NCI-H2029 treated with DMSO at 0.1 percent for 48 hours (cell line): ENCODE measurements at regions not wholly inside any gene's neighbourhood (a gene's known extent, or its start where the extent isn't known, plus 50 kb on each side); places are given as distances from the start of the nearest gene placed in this dataset.
"Not testable (repeated sequence)": the region's sequence is repeated elsewhere in the genome, so short reads cannot be mapped to it uniquely, and the experiment has no call there.

Source experiments
- DNase-seq: peaks from one replicate; lab custom pipeline; 2025; lab: John Stamatoyannopoulos, UW

DNA sequence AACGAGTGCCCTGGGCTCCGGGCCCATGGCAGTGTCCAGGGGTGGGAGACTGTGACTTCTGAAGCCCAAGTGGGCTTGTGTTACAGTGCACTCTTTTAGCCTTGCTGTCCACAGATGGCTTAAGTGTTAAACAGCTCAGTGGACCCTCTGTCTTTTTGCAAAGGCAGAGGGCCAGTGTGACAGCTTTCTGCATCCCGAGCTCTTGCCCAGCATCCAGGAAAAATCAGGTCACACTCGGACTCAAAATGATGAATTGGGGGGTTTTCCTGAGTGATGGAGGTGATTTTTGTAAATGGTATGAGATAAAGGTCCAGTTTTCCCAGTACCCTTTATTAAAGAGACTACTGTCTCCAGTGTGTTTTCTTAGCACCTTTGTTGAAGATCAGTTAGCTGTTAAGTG, 321.3 kb upstream of the GRAMD2B start:
- no peak for DNase-seq

DNA sequence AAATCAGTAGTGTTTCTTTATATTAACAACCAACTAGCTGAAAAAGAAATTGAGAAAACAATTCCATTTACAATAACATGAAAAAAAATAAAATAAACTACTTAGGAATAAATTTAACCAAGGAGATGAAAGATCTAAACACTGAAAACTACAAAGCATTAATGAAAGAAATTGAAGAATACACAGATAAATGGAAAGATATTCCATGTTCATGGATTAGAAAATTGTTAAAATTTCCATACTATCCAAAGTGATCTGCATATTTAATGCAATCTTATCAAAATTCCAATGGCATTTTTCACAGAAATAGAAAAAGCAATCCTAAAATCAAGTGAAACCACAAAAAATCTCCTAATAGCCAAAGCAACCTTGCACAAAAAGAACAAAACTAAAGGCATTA, 320.2 kb upstream of the GRAMD2B start:
- DNase-seq = no peak

DNA sequence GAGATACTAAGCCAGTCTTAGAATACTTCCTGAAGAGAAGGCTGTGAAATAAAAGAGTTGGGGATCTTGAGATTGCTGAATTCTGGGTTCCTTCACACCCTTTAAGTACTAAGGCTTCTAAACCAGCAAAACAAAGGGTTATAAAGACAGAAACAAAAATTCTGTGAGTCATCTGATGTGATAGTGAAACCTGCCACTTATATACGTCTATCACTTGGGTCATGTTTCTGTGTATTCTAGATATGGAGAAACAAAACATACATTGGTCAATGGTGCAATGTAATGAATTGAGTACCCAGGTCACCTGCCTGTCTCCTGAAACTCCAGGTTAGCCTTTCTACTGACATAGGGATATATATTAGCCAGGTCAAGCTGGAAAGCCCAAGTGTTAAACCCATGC, 319.3 kb upstream of the GRAMD2B start:
- no peak for DNase-seq

DNA sequence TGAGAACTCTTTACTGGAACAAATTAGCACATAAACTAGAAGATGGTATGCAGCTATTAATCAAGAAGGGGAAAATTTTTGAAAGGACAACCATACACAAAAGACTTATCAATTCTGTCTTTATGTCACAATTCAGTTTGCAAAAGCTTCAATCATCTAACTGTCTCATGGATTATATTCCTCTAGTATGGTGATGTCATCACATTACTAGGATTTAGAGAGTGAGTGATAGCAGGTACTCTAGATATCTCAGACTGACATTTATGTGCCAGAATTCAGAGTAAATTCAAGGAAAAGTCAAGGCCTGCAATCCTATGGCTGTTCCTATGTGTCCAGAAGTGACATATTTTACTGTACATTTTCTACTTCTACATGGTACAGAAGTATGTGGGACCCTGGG, 318.9 kb upstream of the GRAMD2B start:
- DNase-seq = no peak

DNA sequence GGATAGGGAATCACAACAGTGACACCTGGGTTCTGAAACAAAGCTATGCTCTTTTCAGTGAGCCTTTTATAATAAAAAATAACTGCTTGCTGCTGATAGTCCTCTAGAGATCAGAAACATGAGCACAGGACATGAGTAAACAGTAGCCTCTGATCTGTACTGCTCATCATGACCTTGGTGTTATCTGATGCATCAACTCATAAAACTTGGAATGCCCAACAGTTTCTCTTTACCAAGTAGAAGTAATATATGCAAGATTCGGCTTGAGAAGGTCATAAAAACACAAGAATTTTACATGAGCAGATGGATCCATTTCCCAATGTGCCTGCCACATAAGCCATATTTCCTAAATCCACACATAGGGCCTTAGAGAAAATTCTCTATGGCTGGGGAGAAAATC, 318.3 kb upstream of the GRAMD2B start:
- DNase-seq = no peak

DNA sequence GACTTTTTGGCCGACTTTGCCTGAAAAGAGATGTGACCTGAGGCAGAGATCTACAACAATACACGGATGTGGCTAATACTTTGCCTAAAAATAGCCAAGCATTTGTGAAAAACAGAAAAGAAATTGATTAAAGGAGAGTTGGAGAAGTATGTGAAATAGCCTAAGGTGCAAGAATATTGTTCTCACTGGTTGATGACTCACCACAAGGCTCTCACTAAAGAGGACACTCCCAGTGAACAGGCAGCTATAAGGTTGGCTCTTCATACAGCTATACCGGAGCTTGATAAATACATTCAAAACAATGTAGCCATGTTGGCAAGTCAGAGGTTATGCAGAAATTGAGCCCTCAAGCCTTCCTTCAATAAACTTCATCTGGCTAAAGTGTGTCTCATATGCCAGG, 317.2 kb upstream of the GRAMD2B start:
- no peak for DNase-seq

DNA sequence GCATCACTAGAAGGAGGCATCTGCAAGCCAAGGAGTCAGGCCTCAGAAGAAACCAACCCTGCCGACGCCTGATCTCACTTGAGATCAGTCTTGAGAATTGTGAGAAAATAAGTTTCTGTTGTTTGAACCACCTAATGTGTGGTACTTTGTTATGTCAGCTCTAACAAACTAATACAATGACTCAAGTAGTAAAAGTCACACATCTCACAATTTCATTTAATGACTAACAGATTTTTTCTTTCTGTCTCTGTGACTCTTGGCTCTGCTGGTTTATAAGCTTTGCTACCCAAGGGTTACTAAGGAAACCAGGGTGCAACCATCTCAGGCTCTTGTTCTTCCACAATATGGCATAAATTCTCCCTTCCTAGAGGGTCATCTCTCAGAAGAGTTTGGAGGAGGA, 315.8 kb upstream of the GRAMD2B start:
- no peak for DNase-seq

DNA sequence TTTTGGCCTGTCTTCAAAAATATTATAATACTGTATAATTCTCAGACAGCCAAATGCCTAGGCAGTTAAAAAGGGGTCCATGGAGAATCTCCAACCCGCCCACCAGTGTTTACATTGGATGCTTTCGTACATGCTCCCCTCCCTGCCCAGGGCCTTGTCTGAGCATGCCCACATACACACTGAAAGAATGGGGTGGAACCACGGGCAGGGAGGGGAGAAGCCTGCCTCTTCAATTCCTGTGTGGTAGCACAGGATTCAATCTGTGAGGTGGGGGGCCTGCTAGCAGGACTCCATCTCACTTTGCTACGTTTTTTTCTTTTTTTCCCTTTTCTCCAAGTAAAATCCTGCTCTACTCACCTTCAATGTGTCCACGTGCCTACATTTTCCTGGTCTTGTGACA, 314.7 kb upstream of the GRAMD2B start:
- DNase-seq = no peak

DNA sequence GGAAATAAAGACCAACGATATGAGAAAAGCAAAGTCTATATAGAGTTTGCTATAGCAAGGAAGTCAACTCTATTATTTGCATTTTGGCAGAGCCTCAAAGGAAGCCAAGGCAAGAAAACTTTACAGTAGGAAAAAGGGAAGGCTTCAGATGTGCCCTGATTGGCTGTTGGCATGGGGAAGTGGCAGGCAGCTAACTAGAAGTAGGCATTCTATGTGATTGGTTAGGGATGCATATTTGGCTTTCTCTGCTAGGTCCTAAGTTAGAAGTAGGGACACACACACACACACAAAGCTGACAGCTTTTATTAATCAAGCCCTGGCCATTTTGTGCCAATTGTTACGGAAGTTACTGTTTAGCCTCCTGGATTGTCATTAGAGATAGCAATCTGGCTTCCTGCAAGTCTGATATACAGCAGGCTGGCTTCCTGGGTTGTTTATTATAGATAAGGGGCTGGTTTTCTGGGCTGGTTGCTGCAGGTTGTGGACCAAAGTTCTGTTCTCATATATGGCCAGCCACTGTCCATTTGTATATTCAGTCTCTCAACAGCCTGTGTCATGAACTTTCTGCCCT, 308.1 kb upstream of the GRAMD2B start:
- no peak for DNase-seq

DNA sequence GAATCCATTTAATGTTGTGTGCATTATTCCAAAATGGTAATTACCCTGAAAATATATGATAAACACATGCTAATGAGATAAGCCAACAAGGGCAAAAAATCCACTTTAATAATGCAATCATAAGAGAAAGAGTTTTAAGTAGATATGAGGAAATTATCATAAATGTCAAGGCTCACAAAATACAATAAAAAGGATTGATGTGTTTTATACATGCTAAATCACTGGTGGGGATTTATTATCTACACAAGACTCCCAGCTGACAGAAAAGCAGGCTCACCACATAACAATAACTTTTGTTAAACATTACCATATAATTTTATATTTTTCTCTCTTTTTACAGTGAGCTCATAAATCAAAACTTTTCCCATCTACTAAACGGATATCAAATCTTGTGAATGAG, 306.2 kb upstream of the GRAMD2B start:
- no peak for DNase-seq

DNA sequence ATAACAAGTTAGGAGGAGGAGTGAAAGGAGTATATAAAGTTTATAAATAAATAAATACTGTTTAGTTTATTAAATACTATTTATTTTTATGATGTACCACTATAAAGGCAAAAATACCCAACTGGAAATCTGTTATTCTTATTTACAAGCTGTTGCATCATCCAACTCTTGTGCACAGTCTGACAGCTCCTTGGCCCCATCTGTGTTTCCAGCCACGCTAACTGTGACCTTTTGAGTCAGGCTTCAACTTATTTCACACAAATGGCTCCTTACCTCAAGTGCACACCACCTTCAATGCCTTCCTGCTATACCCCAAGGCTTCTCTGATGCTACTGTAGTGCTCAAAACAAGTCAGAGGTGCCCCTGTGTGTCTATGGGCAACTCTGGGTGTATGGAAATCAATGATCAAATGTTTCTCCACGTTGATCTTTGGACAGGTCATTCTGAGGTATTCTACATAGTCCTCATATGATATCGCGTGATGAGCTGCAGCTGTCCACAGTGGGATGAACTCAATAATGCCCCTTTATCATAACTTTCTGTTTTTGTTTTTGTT, 303.2 kb upstream of the GRAMD2B start:
- DNase-seq = no peak

DNA sequence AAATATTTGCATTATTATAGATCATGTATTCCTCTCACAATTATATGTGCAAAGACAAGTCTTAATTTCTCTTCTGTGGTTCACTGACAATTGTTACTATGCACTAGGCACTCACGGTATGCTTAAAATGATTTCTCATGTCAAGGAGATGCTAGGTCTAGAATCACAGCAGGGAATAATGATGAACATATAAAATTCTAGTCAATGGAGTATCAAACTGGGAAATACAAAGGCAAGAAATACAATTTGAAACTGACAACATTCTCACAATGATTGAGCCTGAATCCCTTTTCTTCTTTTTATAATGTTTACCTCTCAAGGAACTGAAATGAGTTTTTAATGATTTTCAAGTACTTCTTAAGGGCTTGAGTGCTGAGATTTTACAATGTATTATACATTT, 302.3 kb upstream of the GRAMD2B start:
- DNase-seq = no peak

DNA sequence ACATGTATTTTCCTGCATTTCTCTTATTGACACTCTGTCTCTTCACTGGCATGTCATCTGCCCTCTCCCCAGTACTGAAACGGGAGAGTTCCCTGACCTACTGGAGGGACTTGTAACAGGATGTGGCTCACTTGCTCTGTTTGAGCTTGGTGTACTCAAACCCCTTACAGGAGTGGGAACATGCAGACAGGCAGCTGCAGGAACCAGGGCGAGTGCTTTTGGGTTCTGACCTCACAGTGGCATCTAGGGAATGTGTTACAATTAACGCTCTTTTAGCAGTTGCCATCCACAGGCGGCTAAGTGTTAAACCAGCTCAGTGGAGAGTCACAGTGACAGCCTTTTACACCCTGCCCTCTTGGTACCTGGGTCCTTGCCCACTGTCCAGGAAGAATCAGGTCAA, 300.3 kb upstream of the GRAMD2B start:
- DNase-seq = peak; percentile 10

DNA sequence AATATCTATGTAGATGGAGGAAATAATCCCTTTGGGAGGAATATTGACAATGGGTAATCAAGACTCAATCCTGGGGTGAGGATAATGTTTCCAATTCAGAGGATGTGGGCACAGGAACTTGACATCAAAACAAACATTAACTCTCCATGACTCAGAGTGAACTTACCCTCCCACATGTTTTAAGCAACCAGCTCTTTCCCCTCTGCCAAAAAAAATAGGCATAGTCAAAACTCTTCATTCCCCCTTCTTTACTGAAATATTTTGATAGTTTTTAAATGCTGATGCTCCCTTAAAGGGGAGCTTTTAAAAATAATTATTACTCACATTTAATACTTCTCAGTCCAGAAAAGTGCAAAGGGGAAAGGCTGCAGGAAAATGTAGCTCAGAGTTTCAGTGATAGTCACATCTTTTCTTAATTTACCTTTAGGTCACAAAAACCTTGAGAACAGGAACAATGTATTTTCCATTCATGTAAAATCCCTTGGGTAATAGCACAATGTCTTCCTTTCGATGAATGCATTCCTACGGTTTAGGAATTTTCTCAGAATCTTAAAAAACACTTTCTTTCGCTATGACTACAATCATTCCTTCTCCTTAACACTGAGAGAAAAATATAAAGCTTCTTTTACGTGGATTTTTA, 298.4 kb upstream of the GRAMD2B start:
- no peak for DNase-seq

DNA sequence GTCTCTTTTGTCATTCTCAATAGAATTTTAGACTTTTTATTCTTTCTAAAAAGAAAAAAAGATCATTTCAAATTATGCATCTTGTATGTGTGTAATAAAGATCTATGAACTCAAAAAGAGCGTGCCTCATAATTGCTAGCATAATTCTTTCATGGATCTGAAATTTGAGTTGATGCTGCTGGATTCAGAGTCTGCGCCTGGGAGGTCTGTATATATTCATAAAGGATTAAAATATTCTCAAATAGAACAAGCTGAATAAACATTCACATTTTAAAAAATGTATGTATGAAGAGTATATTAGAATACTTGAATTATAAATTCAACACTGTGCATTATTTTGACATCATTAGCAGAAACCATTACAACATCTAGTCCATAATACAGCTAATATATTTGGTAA, 297.8 kb upstream of the GRAMD2B start:
- no peak for DNase-seq

DNA sequence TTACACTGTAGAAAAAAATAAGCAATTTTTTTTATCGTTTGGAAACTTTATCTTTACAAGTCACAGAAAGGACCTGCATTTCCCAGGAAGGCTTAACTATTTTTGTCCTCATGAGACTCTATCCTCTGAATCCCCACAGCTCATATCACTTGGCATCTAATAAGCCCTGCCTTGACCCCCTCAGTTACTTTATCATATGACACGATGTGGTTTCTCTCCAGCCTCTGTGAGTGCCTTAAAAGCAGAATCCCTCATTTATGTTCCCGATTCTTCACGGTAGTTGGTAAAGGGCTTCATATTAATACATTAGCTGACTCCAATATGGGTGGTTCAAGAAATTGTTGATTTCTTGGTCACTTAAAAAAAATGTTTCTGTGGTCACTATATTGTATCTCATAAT, 296.6 kb upstream of the GRAMD2B start:
- DNase-seq = no peak

DNA sequence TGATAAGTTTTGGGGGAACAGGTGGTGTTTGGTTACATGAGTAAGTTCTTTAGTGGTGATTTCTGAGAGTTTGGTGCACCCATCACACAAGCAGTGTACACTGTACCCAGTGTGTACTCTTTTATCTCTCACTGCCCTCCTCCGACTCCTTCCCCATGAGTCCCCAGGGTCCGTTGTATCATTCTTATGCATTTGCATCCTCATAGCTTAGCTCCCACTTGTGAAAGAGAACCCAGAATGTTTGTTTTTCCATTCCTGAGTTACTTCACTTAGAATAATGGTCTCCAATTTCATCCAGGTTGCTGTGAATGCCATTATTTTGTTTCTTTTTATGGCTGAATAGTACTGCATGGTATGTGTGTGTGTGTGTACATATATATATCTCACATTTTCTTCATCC, 295.8 kb upstream of the GRAMD2B start:
- not testable (repeated sequence) for DNase-seq

DNA sequence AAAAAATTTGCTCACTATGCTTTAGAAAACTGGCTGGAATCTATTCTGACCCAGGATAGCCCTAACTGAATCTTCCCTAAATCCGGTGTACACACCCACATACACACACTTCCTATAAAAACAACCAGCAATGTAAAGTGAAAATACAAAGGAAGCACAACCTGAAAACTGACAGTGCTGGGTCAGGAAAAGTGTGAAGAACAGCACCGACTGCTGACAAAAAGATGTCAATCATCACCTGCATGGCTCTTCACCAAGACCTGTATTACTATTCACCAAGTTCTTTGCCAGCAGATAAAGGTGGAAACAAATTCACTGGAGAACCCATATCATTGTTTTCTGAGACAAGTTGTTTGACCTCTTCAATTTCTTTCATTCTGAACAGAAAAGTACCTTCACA, 293.8 kb upstream of the GRAMD2B start:
- no peak for DNase-seq

DNA sequence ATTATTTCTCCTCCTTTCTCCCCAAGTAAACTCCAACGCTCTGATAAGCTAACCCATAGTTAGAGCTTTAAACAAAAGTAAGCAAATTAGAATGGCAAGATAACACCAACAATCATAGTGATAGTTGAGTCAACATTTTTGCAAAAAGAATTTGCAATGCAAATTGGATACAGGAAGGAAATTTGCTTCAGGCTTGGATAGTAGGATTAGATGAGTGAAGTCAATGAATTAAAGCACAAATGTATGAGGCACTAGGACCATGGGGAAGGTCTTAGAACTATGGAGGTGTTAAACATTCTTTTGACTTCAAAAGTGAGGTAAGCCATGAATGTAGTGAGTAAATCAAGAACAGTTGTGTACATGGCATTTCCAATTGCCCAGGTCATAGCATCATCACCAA, 289.8 kb upstream of the GRAMD2B start:
- DNase-seq = no peak

DNA sequence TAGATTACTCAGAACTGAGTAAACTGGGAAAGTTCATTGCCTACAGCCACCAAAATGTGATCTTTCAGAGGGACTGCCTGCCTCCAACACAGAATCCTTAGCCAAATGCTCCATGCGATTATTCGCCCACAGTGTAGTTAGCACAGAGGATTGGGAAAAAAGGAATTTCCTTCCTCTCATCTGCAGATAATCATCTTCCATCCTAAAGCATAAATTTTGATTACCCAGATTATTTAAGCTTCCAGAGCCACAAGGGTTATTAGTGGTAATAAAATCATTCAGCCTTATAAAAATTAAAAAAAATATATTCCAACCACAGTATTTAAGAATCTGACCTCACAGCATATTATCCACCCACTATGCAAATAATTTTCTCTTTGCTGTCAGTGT, 285.3 kb upstream of the GRAMD2B start:
- DNase-seq = no peak

DNA sequence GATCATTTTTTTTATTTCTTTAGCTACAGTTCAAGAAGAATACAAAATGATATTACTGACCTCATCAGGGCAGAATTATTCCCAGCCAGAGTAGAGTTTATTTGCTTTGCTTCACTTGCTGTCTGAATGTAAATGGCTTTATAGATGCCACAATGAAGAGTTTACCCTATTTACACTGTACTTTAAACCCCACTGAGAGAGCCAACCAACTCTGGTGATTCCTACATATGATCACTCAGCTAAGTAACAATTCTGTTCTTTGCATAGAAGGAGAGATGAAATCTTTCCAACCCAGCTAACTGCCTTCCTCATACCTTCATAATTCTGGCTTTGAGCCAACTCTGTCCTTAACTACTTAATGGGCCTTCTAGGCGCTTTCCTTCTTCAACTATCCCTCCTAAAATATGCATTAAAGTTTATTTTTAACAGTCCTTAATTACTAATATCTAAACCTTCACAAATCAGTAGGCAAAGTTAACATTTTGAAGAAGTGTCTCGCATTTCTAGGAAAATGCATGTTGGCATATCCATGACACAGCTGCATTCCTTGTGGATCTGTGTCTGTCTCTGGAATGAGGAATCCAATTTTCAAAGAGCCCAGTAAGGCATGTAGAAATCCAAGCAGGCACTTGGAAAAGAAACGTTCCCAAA, 284.8 kb upstream of the GRAMD2B start:
- DNase-seq = peak; percentile 39

DNA sequence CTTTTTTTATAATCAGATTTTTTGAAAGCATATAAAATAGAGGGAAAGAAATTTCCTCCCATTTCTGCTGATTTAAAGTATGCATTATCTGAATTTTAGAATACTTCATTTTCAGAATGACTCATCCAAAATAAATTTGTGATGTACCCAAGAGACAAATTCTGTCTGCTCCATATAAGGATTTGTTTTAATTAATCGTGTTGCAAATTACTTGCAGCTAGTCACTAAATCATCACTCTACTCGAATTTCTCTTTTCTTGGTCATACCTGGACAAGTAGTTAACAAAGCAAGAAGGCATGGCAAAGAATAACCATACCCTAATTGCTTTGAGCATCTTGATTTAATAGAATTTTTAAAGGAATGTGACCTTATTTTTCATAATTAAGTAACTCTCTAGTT, 284.1 kb upstream of the GRAMD2B start:
- DNase-seq = no peak

DNA sequence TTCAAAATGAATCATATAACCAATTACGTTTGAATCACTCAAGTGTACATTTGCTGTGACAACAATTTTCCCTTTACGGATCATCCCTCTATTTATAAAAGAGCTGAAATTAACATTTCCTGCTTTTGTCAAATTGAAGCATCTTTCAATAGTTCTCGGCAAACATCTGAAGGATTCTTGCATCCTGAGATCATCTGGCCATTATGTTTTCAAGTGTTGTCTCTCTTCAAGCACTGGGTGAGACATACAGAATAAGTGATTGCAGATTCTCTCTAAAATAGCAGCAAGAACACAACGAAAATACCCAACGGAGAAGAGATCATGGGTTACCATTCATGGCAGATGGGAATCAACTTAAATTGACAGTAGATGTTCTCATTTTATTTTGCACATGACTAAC, 283.4 kb upstream of the GRAMD2B start:
- peak; percentile 67 for DNase-seq

DNA sequence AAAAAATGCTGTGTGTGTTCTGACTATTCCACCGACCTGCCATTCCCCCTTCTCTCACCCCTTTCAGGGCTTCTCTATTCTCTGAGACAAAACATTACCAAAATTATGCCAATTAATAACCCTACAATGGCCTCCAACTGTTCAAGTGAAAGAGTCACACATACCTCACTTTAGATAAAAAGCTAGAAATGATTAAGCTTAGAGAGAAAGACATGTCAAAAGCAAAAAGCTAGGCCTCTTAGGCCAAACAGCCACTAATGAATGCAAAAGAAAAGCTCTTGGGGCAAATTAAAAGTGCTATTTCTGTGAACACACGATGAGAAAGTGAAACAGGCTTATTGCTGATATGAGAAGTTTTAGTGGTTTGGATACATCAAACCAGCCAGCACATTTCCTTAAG, 279.6 kb upstream of the GRAMD2B start:
- DNase-seq = no peak
